ENCODE measurements at regions not wholly inside any gene's neighbourhood (a gene's known extent, or its start where the extent isn't known, plus 50 kb on each side); places are given as distances from the start of the nearest gene placed in this dataset.

DNA sequence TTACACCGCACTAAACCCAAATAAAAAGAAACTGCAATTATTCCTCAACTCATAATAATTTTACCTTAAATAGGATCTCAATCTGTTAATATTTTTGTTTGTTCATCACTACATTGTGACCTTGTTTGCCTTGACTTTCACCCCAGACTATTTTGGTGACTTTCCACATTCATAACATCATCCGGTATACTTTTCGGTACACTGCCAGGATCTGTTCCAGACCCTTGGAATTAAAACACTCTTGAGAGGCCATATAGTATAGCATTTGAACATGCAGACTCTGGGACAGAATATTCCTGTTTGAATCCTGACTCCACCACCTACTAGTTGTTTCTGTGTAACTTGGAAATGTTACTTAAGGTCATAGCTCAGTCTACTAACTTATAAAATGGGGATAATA, 577.4 kb downstream of the METTL4 start:
- TF ChIP-seq CTCF (IDR thresholded peaks at IDR 0.05; ENCODE audit: low read depth, low read length) = no peak

GRCh38 chr18:1994471-1994870, 576.8 kb downstream of the METTL4 start:
- DNase-seq (ENCODE audit: extremely low read depth, low read depth) = no peak
- TF ChIP-seq CTCF (IDR thresholded peaks at IDR 0.05; ENCODE audit: low read depth, low read length) = no peak

More for the DNA sequence above, 577.4 kb downstream of the METTL4 start:
- DNase-seq (ENCODE audit: extremely low read depth, low read depth) = no peak

GRCh38 chr18:1995041-1995612, 576.2 kb downstream of the METTL4 start:
- no peak for TF ChIP-seq CTCF (IDR thresholded peaks at IDR 0.05; ENCODE audit: low read depth, low read length)
- DNase-seq (ENCODE audit: extremely low read depth, low read depth) = no peak

GRCh38 chr18:1998121-1998520, 573.2 kb downstream of the METTL4 start:
- DNase-seq (ENCODE audit: extremely low read depth, low read depth) = no peak
- no peak for TF ChIP-seq CTCF (IDR thresholded peaks at IDR 0.05; ENCODE audit: low read depth, low read length)

- no peak for TF ChIP-seq CTCF (IDR thresholded peaks at IDR 0.05; ENCODE audit: low read depth, low read length)
- DNase-seq (ENCODE audit: extremely low read depth, low read depth) = no peak
Measured at GRCh38 chr18:1999387-1999786, 571.9 kb downstream of the METTL4 start.

GRCh38 chr18:2002151-2002550, 569.2 kb downstream of the METTL4 start:
- TF ChIP-seq CTCF (IDR thresholded peaks at IDR 0.05; ENCODE audit: low read depth, low read length) = no peak

DNA sequence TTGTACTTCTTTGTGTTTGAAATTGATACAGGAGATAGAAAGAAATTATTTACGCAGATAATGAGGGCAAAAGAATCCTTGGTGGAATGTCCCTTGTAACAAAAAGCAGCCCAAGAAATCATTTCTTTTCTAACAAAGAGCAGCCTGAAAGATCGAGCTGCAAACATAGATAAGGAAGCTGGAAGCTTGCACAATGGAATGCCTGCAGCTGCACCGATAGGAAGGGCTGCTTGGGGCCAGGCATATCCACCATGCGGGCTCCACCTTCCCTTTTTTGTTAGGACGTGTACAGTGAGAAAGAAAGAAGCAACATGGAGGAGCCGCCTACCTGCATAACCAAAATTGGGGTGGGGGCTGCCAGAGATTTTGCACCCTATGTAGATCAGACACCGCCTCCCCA, 568.7 kb downstream of the METTL4 start:
- no peak for DNase-seq (ENCODE audit: extremely low read depth, low read depth)
- no peak for TF ChIP-seq CTCF (IDR thresholded peaks at IDR 0.05; ENCODE audit: low read depth, low read length)

More at GRCh38 chr18:2002151-2002550, 569.2 kb downstream of the METTL4 start:
- no peak for DNase-seq (ENCODE audit: extremely low read depth, low read depth)

All from AG09319 (cell line).